Endothelial cell of umbilical vein (primary cell): ENCODE measurements at regions not wholly inside any gene's neighbourhood (a gene's known extent, or its start where the extent isn't known, plus 50 kb on each side); places are given as distances from the start of the nearest gene placed in this dataset.

Experiments used
- BruUV-seq: library from RNA; stranded (reverse); fragments of 400-500 nt; replicated peaks from 2 replicates; lab custom pipeline; 2021; lab: Mats Ljungman, UMichigan
- CTCF ChIA-PET: fragments of 300-600, 350-600 bp; sonication (Branson Sonifier 250); formaldehyde crosslinking; loops from one replicate; lab custom pipeline; 2021; ENCODE audit warnings: antibody characterized with exemption, inconsistent platforms; lab: Charles Lee
- POLR2A ChIA-PET: fragments of 300-600, 350-600 bp; sonication (Branson Sonifier 250); formaldehyde crosslinking; loops from one replicate; lab custom pipeline; 2021; ENCODE audit warnings: antibody characterized with exemption, inconsistent platforms; lab: Charles Lee
- DNase-seq: peaks from one replicate; pipeline ENCODE4 v3.0.0-alpha.2; 2011; ENCODE audit warnings: low read depth, low spot score
- FAIRE-seq: peaks from 2 replicates; lab custom pipeline; 2011; peaks lifted over from hg19 to GRCh38; lab: Jason Lieb, UNC
- H2AFZ ChIP-seq: 2 replicates; pipeline ENCODE4 v1.6.0; 2012; ENCODE audit warnings: low read depth, low read length, control low read depth, inconsistent platforms
- H3K27ac ChIP-seq: 2 replicates; pipeline ENCODE4 v1.5.1; 2011; ENCODE audit warnings: low read depth, mild to moderate bottlenecking, control low read depth, low read length, moderate library complexity; ENCODE audit not compliant: insufficient read depth
- H3K27me3 ChIP-seq, 2 experiments: 2 replicates each; pipeline versions ENCODE4 v1.6.0 to v1.6.1; 2011; ENCODE audit warnings: low read length in 2 of 2, mixed read lengths in 1 of 2; ENCODE audit not compliant: control insufficient read depth in 2 of 2, insufficient read depth in 2 of 2
- H3K36me3 ChIP-seq, 2 experiments: 2 replicates in 1 of 2; 3 replicates in 1 of 2; pipeline ENCODE4 v1.5.1; 2011; ENCODE audit warnings: low read length in 2 of 2, mild to moderate bottlenecking in 1 of 2, moderate library complexity in 1 of 2; ENCODE audit not compliant: control insufficient read depth in 2 of 2, insufficient read depth in 2 of 2; ENCODE audit errors: extremely low read depth in 1 of 2
- H3K4me1 ChIP-seq: 3 replicates; pipeline ENCODE4 v1.5.1; 2011; ENCODE audit warnings: mild to moderate bottlenecking, low read length; ENCODE audit not compliant: control insufficient read depth, insufficient read depth; ENCODE audit errors: extremely low read depth
- H3K4me2 ChIP-seq: 2 replicates; pipeline ENCODE4 v1.6.1; 2011; ENCODE audit warnings: low read length, control low read depth, mixed read lengths; ENCODE audit not compliant: insufficient read depth
- H3K4me3 ChIP-seq, 3 experiments: fragments of 200-600 bp in 1 of 3; sonication (generic), shearing (Covaris generic) in 1 of 3; replicated peaks in 1 of 3; 2 replicates each; pipeline ENCODE4 v1.5.1; 2011 to 2016; ENCODE audit warnings: control low read depth in 3 of 3, low read length in 3 of 3, mild to moderate bottlenecking in 2 of 3, inconsistent platforms in 1 of 3, low read depth in 1 of 3, moderate library complexity in 1 of 3; ENCODE audit not compliant: insufficient read depth in 1 of 3
- H3K79me2 ChIP-seq: 2 replicates; pipeline ENCODE4 v1.6.0; 2012; ENCODE audit warnings: low read length, inconsistent platforms; ENCODE audit not compliant: control insufficient read depth, insufficient read depth
- H3K9ac ChIP-seq: replicated peaks from 2 replicates; pipeline ENCODE3; 2011; ENCODE audit warnings: low read length, control low read depth; ENCODE audit not compliant: insufficient read depth; ENCODE audit errors: extremely low read depth
- H3K9me1 ChIP-seq: replicated peaks from 3 replicates; pipeline ENCODE4 v1.6.0; 2011; ENCODE audit warnings: mild to moderate bottlenecking, low read length; ENCODE audit not compliant: control insufficient read depth, insufficient read depth; ENCODE audit errors: extremely low read depth
- H3K9me3 ChIP-seq: replicated peaks from 2 replicates; pipeline ENCODE4 v1.5.1; 2012; ENCODE audit warnings: low read length, inconsistent platforms; ENCODE audit not compliant: control insufficient read depth, insufficient read depth
- H4K20me1 ChIP-seq: replicated peaks from 2 replicates; pipeline ENCODE3; 2011; ENCODE audit warnings: mild to moderate bottlenecking, low read length; ENCODE audit not compliant: control insufficient read depth, insufficient read depth; ENCODE audit errors: extremely low read depth
- CTCF ChIP-seq, 2 donors: IDR thresholded peaks; 1 replicate in 1 of 2; 2 replicates in 1 of 2; pipeline ENCODE4 v1.5.1; 2011; ENCODE audit warnings: low read length in 2 of 2, mild to moderate bottlenecking in 2 of 2, moderate library complexity in 2 of 2, control low read depth in 1 of 2, inconsistent platforms in 1 of 2, low read depth in 1 of 2; ENCODE audit not compliant: insufficient read depth in 1 of 2; ENCODE audit errors: extremely low read depth in 1 of 2
- EZH2 ChIP-seq: IDR thresholded peaks from 2 replicates; pipeline ENCODE4 v1.6.1; 2012; ENCODE audit warnings: borderline replicate concordance, low read depth, mild to moderate bottlenecking, moderate library complexity, low read length, inconsistent platforms; ENCODE audit not compliant: severe bottlenecking
- FOS ChIP-seq: IDR thresholded peaks from 2 replicates; pipeline ENCODE4 v1.6.1; 2011; ENCODE audit warnings: mild to moderate bottlenecking, low read length, moderate library complexity, borderline replicate concordance; ENCODE audit not compliant: insufficient read depth
- GATA2 ChIP-seq: IDR thresholded peaks from 2 replicates; pipeline ENCODE4 v1.7.0; 2011; ENCODE audit warnings: low read depth, mild to moderate bottlenecking, moderate library complexity, mixed read lengths, low read length; ENCODE audit not compliant: insufficient read length, insufficient read depth
- JUN ChIP-seq: IDR thresholded peaks from 2 replicates; pipeline ENCODE4 v1.6.1; 2011; ENCODE audit warnings: borderline replicate concordance, low read depth; ENCODE audit not compliant: insufficient read length, insufficient read depth
- MAX ChIP-seq: IDR thresholded peaks from 2 replicates; pipeline ENCODE4 v1.6.1; 2011; ENCODE audit not compliant: insufficient read depth, insufficient read length
- MYC ChIP-seq: IDR thresholded peaks from one replicate; pipeline ENCODE4 v1.6.1; 2011; ENCODE audit warnings: mild to moderate bottlenecking, low read depth, low read length
- POLR2A ChIP-seq: IDR thresholded peaks from 2 replicates; pipeline ENCODE4 v1.6.1; 2012; ENCODE audit warnings: low read depth, mild to moderate bottlenecking, control low read depth, low read length
- POLR2AphosphoS5 ChIP-seq: IDR thresholded peaks from 2 replicates; pipeline ENCODE4 v1.6.1; 2012; ENCODE audit warnings: low read depth, mild to moderate bottlenecking, control low read depth, low read length, moderate library complexity; ENCODE audit not compliant: insufficient read depth
- dilution Hi-C: fragments of 300-500 bp; cut with MboI; formaldehyde crosslinking; loops from one replicate; pipeline ENCODE4 v1.15.0; 2019; ENCODE audit warnings: low sequenced_read_pairs; ENCODE audit not compliant: extremely low pct_ligation_motif_present
- intact Hi-C: fragments of 100-400 bp; cut with micrococcal nuclease; formaldehyde crosslinking; loops from one replicate; pipeline ENCODE4 v1.10.0; 2022

GRCh38 chr6:120876424-120876823, 457.9 kb downstream of the TBC1D32 start:
- POLR2A ChIA-PET = no interaction called here

More at GRCh38 chr6:120876424-120876823, 457.9 kb downstream of the TBC1D32 start:
- TF ChIP-seq JUN (no peak), GATA2 (no peak), MAX (no peak), CTCF (IDR thresholded peaks at IDR 0.05; ENCODE audit: extremely low read depth in 1 of 2, insufficient read depth in 1 of 2, low read depth in 1 of 2, low read length in 2 of 2) (no peak), MYC (no peak), POLR2A (no peak), FOS (no peak), EZH2 (no peak), POLR2AphosphoS5 (no peak)
- no peak overlapping the region for H3K4me3 ChIP-seq
- no peaks in the 10 kb centered on the region for H3K79me2 ChIP-seq
- no peaks in the 10 kb centered on the region for H3K4me1 ChIP-seq
- peaks cover 3% of the 10 kb centered on the region for H3K9me3 ChIP-seq
- H4K20me1 ChIP-seq = no peaks in the 10 kb centered on the region
- H3K27ac ChIP-seq = no peak overlapping the region
- no peak overlapping the region for H2AFZ ChIP-seq
- intact Hi-C loops (no loop called here), dilution Hi-C loops (no loop called here)
- no peaks in the 10 kb centered on the region for H3K9me1 ChIP-seq
- CTCF ChIA-PET = no interaction called here
- no peaks in the 10 kb centered on the region for H3K36me3 ChIP-seq
- H3K4me2 ChIP-seq = no peak overlapping the region
- DNase-seq (no peak), FAIRE-seq (no peak)
- no peaks in the 10 kb centered on the region for H3K27me3 ChIP-seq
- no TSS peak for BruUV-seq
- H3K9ac ChIP-seq = no peak overlapping the region
